ENCODE measurements at regions not wholly inside any gene's neighbourhood (a gene's known extent, or its start where the extent isn't known, plus 50 kb on each side); places are given as distances from the start of the nearest gene placed in this dataset.
A peak's percentile ranks its signal among the peaks of the same experiment; 100 is the strongest.
"Not testable (repeated sequence)": the region's sequence is repeated elsewhere in the genome, so short reads cannot be mapped to it uniquely, and the experiment has no call there.

DNA sequence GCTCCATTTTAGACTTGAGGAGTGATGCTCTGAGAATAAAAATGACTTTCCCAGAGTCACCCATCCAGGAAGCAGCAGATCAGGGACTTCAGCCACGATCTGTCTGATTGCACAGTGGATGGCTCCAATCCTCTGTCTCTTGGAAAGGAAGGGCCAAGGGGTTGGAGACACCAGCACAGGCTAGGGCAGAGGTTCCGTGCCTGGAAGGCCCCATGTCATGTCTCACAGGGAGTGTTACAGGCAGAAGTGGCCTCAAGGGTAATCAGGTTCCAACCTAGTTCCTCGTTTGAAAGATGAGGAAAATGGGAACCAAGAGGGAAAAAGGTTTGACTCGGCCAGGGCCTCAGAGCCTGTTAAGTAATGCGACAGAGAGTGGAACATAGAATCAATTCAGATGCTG is 160.0 kb downstream of the EFNB1 start:
- intact Hi-C loops (cut with DNase I): no loop called here
- DNase-seq: no peak

GRCh38 chrX:68985135-68985755 is 156.4 kb downstream of the EFNB1 start:
- DNase-seq: no peak
- intact Hi-C loops (cut with DNase I): no loop called here

DNA sequence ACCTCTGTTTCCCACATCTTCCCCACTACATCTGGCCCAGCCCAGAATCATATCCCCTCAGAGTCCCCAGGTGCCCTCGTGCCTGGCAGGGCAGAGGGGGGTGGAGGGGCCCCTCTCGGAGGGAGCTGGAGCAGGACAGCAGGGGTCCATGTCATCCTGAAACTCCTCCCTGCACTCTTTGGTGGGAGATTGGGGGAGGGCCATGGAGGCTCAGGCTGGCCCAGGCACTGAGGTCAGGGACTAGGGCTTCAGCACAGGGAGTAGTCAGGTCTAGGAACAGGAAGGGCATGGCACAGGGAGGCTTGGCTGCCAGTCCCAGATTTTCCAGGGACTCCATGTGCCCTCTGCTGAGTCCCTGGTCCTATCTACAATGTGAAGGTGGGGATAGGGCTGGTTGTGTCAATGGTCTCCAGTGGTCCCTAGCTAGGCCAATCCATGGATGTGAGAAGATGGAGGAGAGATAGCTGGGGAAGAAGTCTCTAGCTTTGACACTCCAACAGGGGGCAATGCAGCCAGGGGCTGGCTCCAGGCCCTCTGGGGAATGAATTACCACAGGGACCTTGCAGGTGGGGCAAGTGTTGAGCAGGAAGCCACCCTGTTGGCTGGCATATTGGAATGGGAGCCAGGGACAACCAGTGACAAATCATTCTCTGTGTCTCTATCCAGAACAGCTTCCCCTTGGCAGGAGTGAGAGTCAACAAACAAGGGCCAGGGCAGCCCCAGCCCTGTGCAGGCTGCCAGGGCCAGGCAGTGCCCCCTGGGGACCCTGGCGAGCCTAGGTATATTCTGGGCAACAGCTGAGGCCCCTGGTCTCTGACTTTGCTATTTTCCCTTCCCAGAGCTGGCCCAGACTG is 154.4 kb downstream of the EFNB1 start:
- DNase-seq: no peak
- intact Hi-C loops (cut with DNase I): no loop called here

- DNase-seq: no peak
- intact Hi-C loops (cut with DNase I): no loop called here
These were observed 153.7 kb downstream of the EFNB1 start for GRCh38 chrX:68982476-68982875.

- intact Hi-C loops (cut with DNase I): no loop called here
- no peak for DNase-seq
These were observed 152.2 kb downstream of the EFNB1 start for GRCh38 chrX:68980906-68981616.

- no peak for DNase-seq
- intact Hi-C loops (cut with DNase I): no loop called here
These were observed 149.8 kb downstream of the EFNB1 start for GRCh38 chrX:68978655-68979054.

DNA sequence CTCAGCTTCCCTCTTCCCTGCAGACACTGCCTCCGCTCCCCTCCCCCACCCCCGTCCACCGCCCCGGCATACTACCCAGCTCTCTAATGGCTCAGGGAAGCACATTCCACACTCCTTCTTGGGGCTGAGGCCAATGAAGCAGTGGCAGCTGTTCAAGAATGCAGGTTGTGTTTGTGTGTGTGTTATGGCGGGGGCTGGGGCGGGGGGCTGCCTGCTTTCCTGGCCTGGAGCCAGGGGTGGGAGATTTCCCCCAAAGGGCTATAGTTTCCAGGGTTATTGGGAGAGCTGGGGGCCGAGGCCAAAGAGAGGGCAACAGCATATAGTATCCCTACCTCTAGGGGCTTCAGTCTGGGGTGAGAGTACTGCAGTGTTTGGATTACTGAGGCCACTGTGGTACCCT is 149.4 kb downstream of the EFNB1 start:
- DNase-seq: no peak

DNA sequence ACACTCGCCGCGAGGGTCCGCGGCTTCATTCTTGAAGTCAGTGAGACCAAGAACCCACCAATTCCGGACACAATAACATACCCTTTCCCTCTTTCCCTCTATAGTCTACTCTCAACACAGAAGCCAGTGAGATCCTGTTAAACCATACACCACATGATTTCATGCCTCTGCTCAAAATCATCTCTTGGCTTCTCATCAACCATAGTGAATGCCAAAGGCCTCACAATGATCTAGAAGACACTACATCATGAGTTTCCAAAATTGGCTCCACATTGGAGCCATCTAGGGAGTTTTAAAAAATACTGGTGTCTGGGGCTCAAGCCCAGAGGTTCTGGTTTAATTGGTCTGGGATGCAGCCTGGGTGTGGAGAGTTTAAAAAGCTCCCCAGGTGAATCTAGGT is 124.5 kb downstream of the EFNB1 start:
- intact Hi-C loops (cut with DNase I): no loop called here
- DNase-seq: no peak

More for the DNA sequence above, 149.4 kb downstream of the EFNB1 start:
- intact Hi-C loops (cut with DNase I): no loop called here

- intact Hi-C loops (cut with DNase I); DNase-seq: not testable (repeated sequence)
These were observed 123.3 kb downstream of the EFNB1 start for GRCh38 chrX:68951942-68952619.

DNA sequence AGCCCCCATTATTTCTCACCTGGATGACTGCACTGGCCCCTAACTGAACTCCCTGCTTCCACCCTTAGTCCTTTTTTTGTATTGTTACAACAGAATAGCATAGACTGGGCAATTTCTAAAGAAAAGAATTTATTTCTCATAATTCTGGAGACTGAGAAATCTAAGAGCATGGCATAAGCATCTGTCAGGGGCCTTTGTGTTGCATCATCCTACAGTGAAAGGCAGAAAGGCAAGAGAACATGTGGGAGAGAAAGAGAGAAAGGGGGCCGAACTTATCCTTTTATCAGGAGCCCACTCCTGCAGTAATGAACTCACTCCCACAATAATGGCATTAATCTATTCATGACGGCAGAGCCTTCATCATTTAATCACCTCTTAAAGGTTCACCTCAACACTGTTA is 122.1 kb downstream of the EFNB1 start:
- no peak for DNase-seq
- intact Hi-C loops (cut with DNase I): no loop called here

DNA sequence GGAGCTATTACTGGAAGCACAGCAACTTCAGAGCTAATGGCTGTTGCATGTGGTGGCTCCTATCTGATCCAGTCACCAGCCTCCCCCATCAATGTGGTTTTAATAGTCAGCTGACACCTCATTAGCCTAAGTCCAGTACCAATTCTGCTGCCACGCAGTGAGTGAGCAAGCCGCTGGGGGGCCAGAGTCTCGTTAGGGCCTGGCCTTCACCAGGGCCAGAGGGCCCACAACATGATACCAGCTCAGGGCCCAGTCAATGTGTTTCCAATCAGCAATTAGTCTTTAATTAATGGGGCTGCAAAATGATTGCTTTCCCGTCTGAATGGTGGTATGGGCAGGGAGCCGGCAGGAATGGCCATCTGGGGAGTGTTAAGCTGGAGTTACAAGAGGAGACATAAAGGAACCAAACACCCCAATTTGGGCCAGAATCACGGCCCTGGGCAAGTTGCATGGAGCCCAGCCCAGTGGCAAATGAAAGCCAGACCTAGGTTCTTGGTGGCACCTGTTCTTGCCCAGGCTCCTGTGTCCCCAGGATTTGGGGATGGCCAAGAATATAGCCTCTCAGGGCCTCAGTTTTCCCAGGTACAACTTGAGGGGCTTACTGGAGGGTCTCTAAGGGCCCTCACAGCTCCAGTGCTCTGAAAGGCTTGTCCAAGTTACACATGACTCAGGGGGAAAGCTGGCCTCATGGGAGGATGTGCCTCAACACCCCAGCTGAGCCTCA is 119.2 kb downstream of the EFNB1 start:
- DNase-seq: no peak
- intact Hi-C loops (cut with DNase I): loop anchor here (10.0 kb wide), 1 partner anchor 63 kb away; no protein-coding TSS in a partner anchor

DNA sequence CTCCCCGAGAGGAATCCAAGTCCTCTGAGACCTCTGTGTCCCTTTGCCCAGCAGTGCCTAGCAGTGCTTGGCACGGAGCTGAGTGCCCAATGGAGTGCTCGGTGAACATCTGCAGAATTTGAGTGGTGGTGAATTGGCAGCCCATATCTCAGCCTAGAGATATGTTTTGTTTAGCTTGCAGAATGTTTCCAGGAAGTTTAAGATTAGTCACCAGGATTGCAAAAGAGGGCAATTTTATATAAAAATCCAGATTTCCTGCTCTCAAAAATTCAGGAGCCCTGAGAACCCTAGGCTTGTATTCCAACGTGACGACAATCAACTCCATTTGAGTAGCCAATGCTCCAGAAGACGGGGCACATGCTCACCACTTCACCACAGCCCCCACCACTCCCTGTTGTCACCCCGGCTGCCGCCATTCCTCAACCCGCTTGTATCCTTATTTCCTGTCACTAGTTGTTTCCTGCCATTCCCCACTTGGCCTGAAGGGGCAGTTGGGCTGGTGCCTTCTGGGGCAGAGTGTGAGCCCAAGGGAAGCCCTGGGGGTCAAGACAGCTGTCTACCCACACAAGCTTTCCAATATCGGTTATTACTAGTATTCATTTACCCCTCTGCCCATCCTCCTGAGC is 116.9 kb downstream of the EFNB1 start:
- DNase-seq: peak in 1 of 42 donors; percentile 32
- intact Hi-C loops (cut with DNase I): loop anchor here (10.0 kb wide), 1 partner anchor 61 kb away; no protein-coding TSS in a partner anchor

DNA sequence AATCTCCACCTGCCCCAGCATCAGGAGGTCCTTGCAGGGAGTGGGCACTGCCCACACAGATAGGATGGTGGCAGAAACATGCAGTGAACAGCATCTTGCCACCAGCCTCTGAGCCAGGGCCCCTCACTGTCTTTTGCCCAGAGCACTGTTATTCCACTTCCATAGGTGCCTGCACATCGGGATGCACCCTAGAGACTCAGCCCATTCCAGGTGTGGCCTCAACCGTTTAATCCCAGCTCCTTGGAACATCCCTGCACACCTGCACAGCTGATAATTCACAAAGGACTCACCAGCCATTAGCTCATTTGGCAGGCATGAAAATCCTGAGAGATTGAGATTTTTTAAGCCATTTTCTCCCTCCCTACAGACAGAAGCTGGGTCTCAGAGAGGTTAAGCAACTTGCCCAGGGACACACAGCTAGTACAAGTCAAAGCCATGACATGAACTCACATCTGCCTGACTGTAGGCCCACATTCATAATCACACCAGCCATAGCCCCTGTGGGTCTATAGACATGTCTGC is 116.3 kb downstream of the EFNB1 start:
- intact Hi-C loops (cut with DNase I): loop anchor here (10.0 kb wide), 1 partner anchor 60 kb away; no protein-coding TSS in a partner anchor

GRCh38 chrX:68944211-68944610 is 115.4 kb downstream of the EFNB1 start:
- intact Hi-C loops (cut with DNase I): loop anchor here (10.0 kb wide), 1 partner anchor 59 kb away; no protein-coding TSS in a partner anchor
- peak in 1 of 42 donors; percentile 2 for DNase-seq

More for the DNA sequence above, 116.3 kb downstream of the EFNB1 start:
- DNase-seq: no peak

GRCh38 chrX:68942840-68943239 is 114.0 kb downstream of the EFNB1 start:
- intact Hi-C loops (cut with DNase I): loop anchor here (10.0 kb wide), 1 partner anchor 58 kb away; no protein-coding TSS in a partner anchor
- DNase-seq: no peak

GRCh38 chrX:68942104-68942503 is 113.3 kb downstream of the EFNB1 start:
- no peak for DNase-seq

GRCh38 chrX:68941385-68941952 is 112.6 kb downstream of the EFNB1 start:
- intact Hi-C loops (cut with DNase I): loop anchor here (10.0 kb wide), 1 partner anchor 57 kb away; no protein-coding TSS in a partner anchor
- peak in 1 of 42 donors; percentile 2 for DNase-seq

More at GRCh38 chrX:68942104-68942503, 113.3 kb downstream of the EFNB1 start:
- intact Hi-C loops (cut with DNase I): loop anchor here (10.0 kb wide), 1 partner anchor 57 kb away; no protein-coding TSS in a partner anchor

Measured in head of caudate nucleus (tissue), 42 donors.